Transverse colon (tissue), 4 donors: ENCODE measurements at regions not wholly inside any gene's neighbourhood (a gene's known extent, or its start where the extent isn't known, plus 50 kb on each side); places are given as distances from the start of the nearest gene placed in this dataset.

Experiments
- POLR2A ChIP-seq: fragments of 450-650 bp; IDR thresholded peaks from one replicate; pipeline ENCODE4 v1.6.1; 2016; ENCODE audit warnings: antibody characterized with exemption, mild to moderate bottlenecking, moderate library complexity
- POLR2AphosphoS5 ChIP-seq, 3 donors: sonication (generic); formaldehyde crosslinking; IDR thresholded peaks; one replicate each; pipeline ENCODE4 v1.6.1; 2016; ENCODE audit warnings: antibody characterized with exemption in 3 of 3
- TF ChIP-seq, protein P1 (sequence below), 5 experiments: fragments of 200-600 bp in 3 of 5; fragments of 450-650 bp in 2 of 5; sonication (generic) in 3 of 5; IDR thresholded peaks; 1 replicate in 2 of 5; 2 replicates in 3 of 5; pipeline ENCODE4 v1.5.1; 2016 to 2017; ENCODE audit warnings: antibody characterized with exemption in 5 of 5, inconsistent platforms in 3 of 5, mild to moderate bottlenecking in 2 of 5, moderate library complexity in 1 of 5

DNA sequence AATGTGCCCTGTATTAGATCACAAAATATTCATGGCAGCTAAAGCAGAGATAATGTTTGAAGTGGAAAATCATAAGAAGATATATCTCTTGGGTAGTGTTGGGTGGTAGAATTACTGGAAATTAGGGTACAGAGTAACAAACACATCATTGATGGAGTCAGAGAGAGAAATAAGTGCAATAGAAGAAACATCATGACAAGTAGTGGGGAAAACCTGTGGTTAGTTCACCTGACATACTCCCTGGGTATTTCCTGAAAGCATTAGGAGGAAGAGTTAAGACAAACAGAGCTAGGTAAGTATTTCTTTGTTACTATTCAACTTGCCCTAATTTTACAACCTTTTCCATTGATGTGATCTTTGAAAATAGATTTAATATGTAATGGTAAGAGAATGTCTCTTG is 691.9 kb upstream of the SOX9 start:
- TF ChIP-seq, protein P1, sequence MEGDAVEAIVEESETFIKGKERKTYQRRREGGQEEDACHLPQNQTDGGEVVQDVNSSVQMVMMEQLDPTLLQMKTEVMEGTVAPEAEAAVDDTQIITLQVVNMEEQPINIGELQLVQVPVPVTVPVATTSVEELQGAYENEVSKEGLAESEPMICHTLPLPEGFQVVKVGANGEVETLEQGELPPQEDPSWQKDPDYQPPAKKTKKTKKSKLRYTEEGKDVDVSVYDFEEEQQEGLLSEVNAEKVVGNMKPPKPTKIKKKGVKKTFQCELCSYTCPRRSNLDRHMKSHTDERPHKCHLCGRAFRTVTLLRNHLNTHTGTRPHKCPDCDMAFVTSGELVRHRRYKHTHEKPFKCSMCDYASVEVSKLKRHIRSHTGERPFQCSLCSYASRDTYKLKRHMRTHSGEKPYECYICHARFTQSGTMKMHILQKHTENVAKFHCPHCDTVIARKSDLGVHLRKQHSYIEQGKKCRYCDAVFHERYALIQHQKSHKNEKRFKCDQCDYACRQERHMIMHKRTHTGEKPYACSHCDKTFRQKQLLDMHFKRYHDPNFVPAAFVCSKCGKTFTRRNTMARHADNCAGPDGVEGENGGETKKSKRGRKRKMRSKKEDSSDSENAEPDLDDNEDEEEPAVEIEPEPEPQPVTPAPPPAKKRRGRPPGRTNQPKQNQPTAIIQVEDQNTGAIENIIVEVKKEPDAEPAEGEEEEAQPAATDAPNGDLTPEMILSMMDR (IDR thresholded peaks at IDR 0.05), result no peak
- TF ChIP-seq POLR2A (no peak), POLR2AphosphoS5 (IDR thresholded peaks at IDR 0.05) (no peak)
